Breast epithelium (tissue), 3 donors: ENCODE measurements at regions not wholly inside any gene's neighbourhood (a gene's known extent, or its start where the extent isn't known, plus 50 kb on each side); places are given as distances from the start of the nearest gene placed in this dataset.

Experiments
- POLR2AphosphoS5 ChIP-seq, 3 donors: sonication (generic); formaldehyde crosslinking; IDR thresholded peaks; one replicate each; pipeline ENCODE4 v1.6.1; 2017; ENCODE audit warnings: antibody characterized with exemption in 3 of 3
- TF ChIP-seq, protein P1 (sequence below), 3 donors: fragments of 450-650 bp; IDR thresholded peaks; one replicate each; pipeline ENCODE4 v1.5.1; 2016 to 2017; ENCODE audit warnings: antibody characterized with exemption in 3 of 3, mild to moderate bottlenecking in 3 of 3, moderate library complexity in 3 of 3

DNA sequence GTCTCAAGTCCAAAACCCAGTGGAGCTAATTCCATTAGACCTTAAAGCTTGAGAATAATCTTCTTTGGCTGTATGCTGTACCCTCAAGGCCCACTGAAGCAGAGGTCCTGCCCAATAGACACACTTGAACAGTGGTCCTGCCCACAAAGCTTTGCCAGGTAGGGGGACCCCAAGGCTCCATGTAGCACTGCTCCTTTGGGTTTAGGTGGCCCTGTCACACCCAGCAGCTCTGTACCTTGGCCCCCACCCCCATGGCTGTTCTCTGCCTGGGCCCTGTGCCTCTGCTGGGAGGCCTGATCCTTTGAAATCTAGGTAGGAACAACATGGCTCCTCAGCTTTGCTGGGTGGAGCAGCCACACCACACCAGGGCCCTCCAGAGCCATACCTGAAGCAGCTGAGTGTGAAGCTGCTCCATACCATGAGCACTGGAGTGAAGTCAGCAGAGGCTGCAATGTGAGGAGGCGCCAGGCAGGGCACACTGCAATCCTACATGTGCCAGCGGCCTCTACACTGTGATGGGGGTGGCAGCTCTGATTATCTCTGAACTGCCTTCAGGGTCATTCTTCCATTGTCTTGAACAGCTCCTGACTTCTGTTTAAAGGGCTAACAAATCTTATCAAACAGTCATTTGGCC is 188.0 kb upstream of the CCDC54 start:
- TF ChIP-seq, protein P1, sequence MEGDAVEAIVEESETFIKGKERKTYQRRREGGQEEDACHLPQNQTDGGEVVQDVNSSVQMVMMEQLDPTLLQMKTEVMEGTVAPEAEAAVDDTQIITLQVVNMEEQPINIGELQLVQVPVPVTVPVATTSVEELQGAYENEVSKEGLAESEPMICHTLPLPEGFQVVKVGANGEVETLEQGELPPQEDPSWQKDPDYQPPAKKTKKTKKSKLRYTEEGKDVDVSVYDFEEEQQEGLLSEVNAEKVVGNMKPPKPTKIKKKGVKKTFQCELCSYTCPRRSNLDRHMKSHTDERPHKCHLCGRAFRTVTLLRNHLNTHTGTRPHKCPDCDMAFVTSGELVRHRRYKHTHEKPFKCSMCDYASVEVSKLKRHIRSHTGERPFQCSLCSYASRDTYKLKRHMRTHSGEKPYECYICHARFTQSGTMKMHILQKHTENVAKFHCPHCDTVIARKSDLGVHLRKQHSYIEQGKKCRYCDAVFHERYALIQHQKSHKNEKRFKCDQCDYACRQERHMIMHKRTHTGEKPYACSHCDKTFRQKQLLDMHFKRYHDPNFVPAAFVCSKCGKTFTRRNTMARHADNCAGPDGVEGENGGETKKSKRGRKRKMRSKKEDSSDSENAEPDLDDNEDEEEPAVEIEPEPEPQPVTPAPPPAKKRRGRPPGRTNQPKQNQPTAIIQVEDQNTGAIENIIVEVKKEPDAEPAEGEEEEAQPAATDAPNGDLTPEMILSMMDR (IDR thresholded peaks at IDR 0.05): no peak
- TF ChIP-seq POLR2AphosphoS5 (IDR thresholded peaks at IDR 0.05): no peak
